Right atrium auricular region (tissue), 2 donors: ENCODE measurements at regions not wholly inside any gene's neighbourhood (a gene's known extent, or its start where the extent isn't known, plus 50 kb on each side); places are given as distances from the start of the nearest gene placed in this dataset.

ENCODE experiments used
- DNase-seq: peaks from one replicate; pipeline ENCODE4 v3.0.0-alpha.2; 2019; ENCODE audit warnings: low spot score
- H3K27ac ChIP-seq, 2 donors: fragments of 200-600 bp; sonication (generic); 1 replicate in 1 of 2; 2 replicates in 1 of 2; pipeline ENCODE4 v1.5.1; 2016 to 2019
- H3K27me3 ChIP-seq, 2 donors: fragments of 200-600 bp; sonication (generic); one replicate each; pipeline versions ENCODE4 v1.5.1 to v1.6.0; 2017 to 2019
- H3K36me3 ChIP-seq: fragments of 200-600 bp; sonication (generic); one replicate; pipeline ENCODE4 v1.5.1; 2016
- H3K4me1 ChIP-seq, 2 donors: fragments of 200-600 bp; sonication (generic); one replicate each; pipeline versions ENCODE4 v1.5.1 to v1.6.0; 2017 to 2019
- H3K4me3 ChIP-seq, 2 donors: fragments of 200-600 bp; sonication (generic); 1 replicate in 1 of 2; 2 replicates in 1 of 2; pipeline ENCODE4 v1.5.1; 2017 to 2019; ENCODE audit warnings: mild to moderate bottlenecking in 1 of 2, moderate library complexity in 1 of 2
- H3K9me3 ChIP-seq, 2 donors: fragments of 200-600 bp; sonication (generic); one replicate each; pipeline ENCODE4 v1.5.1; 2019
- TF ChIP-seq, protein P1 (sequence below), 2 donors: fragments of 200-600 bp; sonication (generic); IDR thresholded peaks; one replicate each; pipeline ENCODE4 v1.5.1; 2019; ENCODE audit warnings: antibody characterized with exemption in 2 of 2

GRCh38 chr18:30265190-30265589 lies 777.4 kb downstream of the DSC3 start:
- Histone ChIP-seq H3K27me3 (no peaks in the 10 kb centered on the region), H3K4me1 (no peaks in the 10 kb centered on the region), H3K27ac (no peak overlapping the region), H3K9me3 (no peaks in the 10 kb centered on the region), H3K36me3 (no peaks in the 10 kb centered on the region), H3K4me3 (no peak overlapping the region)
- no peak for DNase-seq
- TF ChIP-seq, protein P1, sequence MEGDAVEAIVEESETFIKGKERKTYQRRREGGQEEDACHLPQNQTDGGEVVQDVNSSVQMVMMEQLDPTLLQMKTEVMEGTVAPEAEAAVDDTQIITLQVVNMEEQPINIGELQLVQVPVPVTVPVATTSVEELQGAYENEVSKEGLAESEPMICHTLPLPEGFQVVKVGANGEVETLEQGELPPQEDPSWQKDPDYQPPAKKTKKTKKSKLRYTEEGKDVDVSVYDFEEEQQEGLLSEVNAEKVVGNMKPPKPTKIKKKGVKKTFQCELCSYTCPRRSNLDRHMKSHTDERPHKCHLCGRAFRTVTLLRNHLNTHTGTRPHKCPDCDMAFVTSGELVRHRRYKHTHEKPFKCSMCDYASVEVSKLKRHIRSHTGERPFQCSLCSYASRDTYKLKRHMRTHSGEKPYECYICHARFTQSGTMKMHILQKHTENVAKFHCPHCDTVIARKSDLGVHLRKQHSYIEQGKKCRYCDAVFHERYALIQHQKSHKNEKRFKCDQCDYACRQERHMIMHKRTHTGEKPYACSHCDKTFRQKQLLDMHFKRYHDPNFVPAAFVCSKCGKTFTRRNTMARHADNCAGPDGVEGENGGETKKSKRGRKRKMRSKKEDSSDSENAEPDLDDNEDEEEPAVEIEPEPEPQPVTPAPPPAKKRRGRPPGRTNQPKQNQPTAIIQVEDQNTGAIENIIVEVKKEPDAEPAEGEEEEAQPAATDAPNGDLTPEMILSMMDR (IDR thresholded peaks at IDR 0.05), result no peak

DNA sequence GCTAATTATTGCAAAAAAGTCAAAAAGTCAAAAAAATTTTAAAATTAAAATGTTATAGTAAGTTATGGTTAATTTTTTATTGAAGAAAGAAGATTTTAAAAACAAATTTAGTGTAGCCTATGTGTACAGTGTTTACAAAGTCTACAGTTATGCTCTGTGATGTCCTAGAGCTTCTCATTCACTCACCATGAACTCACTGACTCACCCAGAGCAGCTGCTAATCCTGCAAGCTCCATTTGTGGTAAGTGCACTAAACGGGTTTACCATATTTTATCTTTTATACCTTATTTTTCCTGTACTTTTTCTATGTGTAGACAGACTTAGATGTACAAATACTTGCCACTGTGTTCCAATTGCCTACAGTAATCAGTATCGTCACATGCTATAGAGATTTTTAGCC lies 788.2 kb downstream of the DSC3 start:
- Histone ChIP-seq H3K27me3 (no peaks in the 10 kb centered on the region), H3K27ac (no peak overlapping the region), H3K4me3 (no peak overlapping the region), H3K4me1 (no peaks in the 10 kb centered on the region), H3K36me3 (no peaks in the 10 kb centered on the region), H3K9me3 (no peaks in the 10 kb centered on the region)
- DNase-seq, result no peak
- TF ChIP-seq, protein P1 (IDR thresholded peaks at IDR 0.05), result no peak

GRCh38 chr18:30248056-30248455 lies 794.5 kb downstream of the DSC3 start:
- Histone ChIP-seq H3K27me3 (no peaks in the 10 kb centered on the region), H3K27ac (no peak overlapping the region), H3K4me3 (no peak overlapping the region), H3K36me3 (no peaks in the 10 kb centered on the region), H3K9me3 (no peaks in the 10 kb centered on the region), H3K4me1 (no peaks in the 10 kb centered on the region)
- TF ChIP-seq, protein P1 (IDR thresholded peaks at IDR 0.05), result no peak
- no peak for DNase-seq

GRCh38 chr18:30245766-30246455 lies 796.6 kb downstream of the DSC3 start:
- Histone ChIP-seq H3K4me1 (no peaks in the 10 kb centered on the region), H3K9me3 (no peaks in the 10 kb centered on the region), H3K27me3 (no peaks in the 10 kb centered on the region), H3K4me3 (no peak overlapping the region), H3K36me3 (no peaks in the 10 kb centered on the region), H3K27ac (no peak overlapping the region)
- no peak for DNase-seq
- TF ChIP-seq, protein P1 (IDR thresholded peaks at IDR 0.05), result no peak

- H3K4me3 ChIP-seq, result no peak overlapping the region
- TF ChIP-seq, protein P1 (IDR thresholded peaks at IDR 0.05), result no peak
- no peaks in the 10 kb centered on the region for H3K36me3 ChIP-seq
- no peaks in the 10 kb centered on the region for H3K4me1 ChIP-seq
- no peak for DNase-seq
- no peaks in the 10 kb centered on the region for H3K9me3 ChIP-seq
- no peaks in the 10 kb centered on the region for H3K27me3 ChIP-seq
- no peak overlapping the region for H3K27ac ChIP-seq
These were observed 807.8 kb downstream of the DSC3 start for GRCh38 chr18:30234755-30235154.

DNA sequence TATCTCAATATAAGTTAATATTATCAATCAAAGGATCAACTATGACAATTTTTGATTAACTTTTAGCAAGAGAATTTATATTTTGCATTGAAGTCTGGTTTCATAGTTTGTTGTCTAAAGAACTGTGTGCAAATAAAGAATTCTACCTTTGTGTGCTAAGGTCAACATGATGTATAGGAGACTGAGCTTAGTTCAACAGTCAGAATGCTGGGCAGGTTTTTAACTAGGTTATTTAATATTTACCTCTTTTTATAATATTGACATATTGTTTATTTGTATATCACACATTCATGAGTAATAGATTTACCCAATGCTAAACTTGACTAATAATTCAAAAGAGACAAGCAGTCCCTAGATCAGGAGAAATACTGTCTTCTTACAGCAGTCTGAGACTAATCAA lies 831.4 kb downstream of the DSC3 start:
- Histone ChIP-seq H3K4me3 (no peak overlapping the region), H3K9me3 (no peaks in the 10 kb centered on the region), H3K36me3 (no peaks in the 10 kb centered on the region), H3K4me1 (no peaks in the 10 kb centered on the region), H3K27me3 (no peaks in the 10 kb centered on the region), H3K27ac (no peak overlapping the region)
- DNase-seq, result no peak
- TF ChIP-seq, protein P1 (IDR thresholded peaks at IDR 0.05), result no peak
